Body of pancreas (tissue), 4 donors: ENCODE measurements at regions not wholly inside any gene's neighbourhood (a gene's known extent, or its start where the extent isn't known, plus 50 kb on each side); places are given as distances from the start of the nearest gene placed in this dataset.
A peak's percentile ranks its signal among the peaks of the same experiment; 100 is the strongest.

Experiments used
- ATAC-seq: fragments of 150-250 bp; one replicate; pipeline ENCODE4 v1.9.1; 2016
- DNase-seq, 4 donors: peaks; one replicate each; pipeline ENCODE4 v3.0.0-alpha.2; 2019
- H3K27ac ChIP-seq, 4 donors: fragments of 200-600 bp; sonication (generic); 1 replicate in 3 of 4; 2 replicates in 1 of 4; pipeline versions ENCODE4 v1.5.1 to v1.6.1; 2016 to 2019; ENCODE audit warnings: mild to moderate bottlenecking in 1 of 4, mixed read lengths in 1 of 4, moderate library complexity in 1 of 4
- H3K27me3 ChIP-seq, 2 donors: fragments of 200-600 bp; sonication (generic); one replicate each; pipeline ENCODE4 v1.6.0; 2016; ENCODE audit warnings: mild to moderate bottlenecking in 1 of 2
- H3K36me3 ChIP-seq, 2 donors: fragments of 200-600 bp; sonication (generic); replicated peaks in 1 of 2; 2 replicates each; pipeline ENCODE4 v1.5.1; 2016; ENCODE audit warnings: low read depth in 2 of 2; ENCODE audit not compliant: insufficient read depth in 1 of 2
- H3K4me1 ChIP-seq: fragments of 200-600 bp; sonication (generic); one replicate; pipeline ENCODE4 v1.6.0; 2016
- H3K4me3 ChIP-seq, 2 donors: fragments of 200-600 bp; sonication (generic); 1 replicate in 1 of 2; 2 replicates in 1 of 2; pipeline ENCODE4 v1.5.1; 2016 to 2019
- H3K9me3 ChIP-seq, 3 donors: fragments of 200-600 bp; sonication (generic); 1 replicate in 2 of 3; 2 replicates in 1 of 3; pipeline ENCODE4 v1.5.1; 2016
- CTCF ChIP-seq, 7 experiments: fragments of 450-650 bp in 4 of 7; fragments of 200-600 bp in 3 of 7; sonication (generic) in 3 of 7; IDR thresholded peaks; one replicate each; pipeline ENCODE4 v1.5.1; 2016 to 2019; ENCODE audit warnings: antibody characterized with exemption in 7 of 7
- POLR2A ChIP-seq, 3 donors: fragments of 450-650 bp; IDR thresholded peaks; one replicate each; pipeline ENCODE4 v1.6.1; 2016; ENCODE audit warnings: antibody characterized with exemption in 3 of 3, mild to moderate bottlenecking in 2 of 3
- WGBS, 2 donors: methylation state at CpG; one replicate each; pipeline ENCODE4 v1.1.5; 2017; 5-methylcytosine and 5-hydroxymethylcytosine counted together
- intact Hi-C: fragments of 100-400 bp; cut with DNase I; formaldehyde crosslinking; loops from one replicate; pipeline ENCODE4 v1.15.1; 2023

GRCh38 chr13:23007426-23007825, 173.4 kb upstream of the SGCG start:
- TF ChIP-seq CTCF (IDR thresholded peaks at IDR 0.05) (no peak), POLR2A (IDR thresholded peaks at IDR 0.05) (no peak)
- 30 to 48% methylated on average over 7 of the region's 7 CpGs for WGBS, 2 donors

GRCh38 chr13:23018143-23018542, 162.6 kb upstream of the SGCG start:
- intact Hi-C loops: no loop called here
- H3K4me3 ChIP-seq: no peak overlapping the region
- TF ChIP-seq CTCF (IDR thresholded peaks at IDR 0.05) (no peak), POLR2A (IDR thresholded peaks at IDR 0.05) (no peak)
- H3K27ac ChIP-seq: no peak overlapping the region
- ATAC-seq (no peak), DNase-seq (no peak)
- H3K27me3 ChIP-seq: no peaks in the 10 kb centered on the region
- no peaks in the 10 kb centered on the region for H3K36me3 ChIP-seq
- no peaks in the 10 kb centered on the region for H3K9me3 ChIP-seq
- 55 to 63% methylated on average over 3 of the region's 3 CpGs for WGBS, 2 donors
- H3K4me1 ChIP-seq: no peaks in the 10 kb centered on the region

More at GRCh38 chr13:23007426-23007825, 173.4 kb upstream of the SGCG start:
- Histone ChIP-seq H3K36me3 (no peaks in the 10 kb centered on the region), H3K9me3 (no peaks in the 10 kb centered on the region), H3K27ac (no peak overlapping the region), H3K4me1 (no peaks in the 10 kb centered on the region), H3K4me3 (no peak overlapping the region), H3K27me3 (no peaks in the 10 kb centered on the region)
- ATAC-seq (no peak), DNase-seq (no peak)
- intact Hi-C loops: no loop called here

DNA sequence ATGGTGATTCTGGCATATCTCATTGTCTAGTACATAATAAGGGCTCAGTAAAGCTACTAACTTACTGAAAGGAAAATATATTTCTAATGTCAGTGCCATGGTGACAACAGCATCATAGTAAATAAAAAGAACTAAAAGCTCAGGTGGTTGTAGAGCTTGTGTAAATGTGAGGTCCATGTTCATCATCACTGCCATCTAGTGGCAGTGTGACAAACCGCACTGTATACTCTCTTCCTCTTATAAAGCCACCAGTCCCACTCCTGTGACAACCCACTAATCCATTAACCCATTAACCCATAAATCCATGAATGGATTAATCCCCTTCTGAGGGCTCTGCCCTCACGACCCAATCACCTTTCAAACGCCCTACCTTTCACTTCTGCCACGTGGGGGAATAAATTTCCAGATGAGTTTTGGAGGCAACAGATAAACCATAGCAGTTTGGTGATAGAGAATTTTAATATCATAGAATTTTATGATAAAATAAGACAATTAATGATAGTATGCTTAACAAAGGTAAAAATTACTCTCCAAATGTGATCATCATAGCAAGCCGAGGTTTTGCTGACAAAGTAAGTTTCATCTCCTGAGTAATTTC, 160.4 kb upstream of the SGCG start:
- Histone ChIP-seq H3K4me3 (no peak overlapping the region), H3K27me3 (no peaks in the 10 kb centered on the region), H3K36me3 (no peaks in the 10 kb centered on the region), H3K9me3 (no peaks in the 10 kb centered on the region), H3K4me1 (no peaks in the 10 kb centered on the region), H3K27ac (no peak overlapping the region)
- intact Hi-C loops: no loop called here
- WGBS, 2 donors: 7 to 10% methylated on average over 5 of the region's 5 CpGs
- ATAC-seq: peak; percentile 70
- peak; percentile 41 to 60 (median 48) for DNase-seq
- no peak for TF ChIP-seq POLR2A (IDR thresholded peaks at IDR 0.05)
- peak; percentile 37 to 81 (median 62) for TF ChIP-seq CTCF (IDR thresholded peaks at IDR 0.05)

GRCh38 chr13:23021906-23022305, 158.9 kb upstream of the SGCG start:
- Histone ChIP-seq H3K4me1 (no peaks in the 10 kb centered on the region), H3K27me3 (no peaks in the 10 kb centered on the region), H3K27ac (no peak overlapping the region), H3K4me3 (no peak overlapping the region), H3K9me3 (no peaks in the 10 kb centered on the region), H3K36me3 (no peaks in the 10 kb centered on the region)
- WGBS, 2 donors: 58 to 61% methylated on average over 5 of the region's 5 CpGs
- intact Hi-C loops: no loop called here
- ATAC-seq: no peak
- DNase-seq: no peak
- TF ChIP-seq POLR2A (IDR thresholded peaks at IDR 0.05) (no peak), CTCF (IDR thresholded peaks at IDR 0.05) (no peak)

DNA sequence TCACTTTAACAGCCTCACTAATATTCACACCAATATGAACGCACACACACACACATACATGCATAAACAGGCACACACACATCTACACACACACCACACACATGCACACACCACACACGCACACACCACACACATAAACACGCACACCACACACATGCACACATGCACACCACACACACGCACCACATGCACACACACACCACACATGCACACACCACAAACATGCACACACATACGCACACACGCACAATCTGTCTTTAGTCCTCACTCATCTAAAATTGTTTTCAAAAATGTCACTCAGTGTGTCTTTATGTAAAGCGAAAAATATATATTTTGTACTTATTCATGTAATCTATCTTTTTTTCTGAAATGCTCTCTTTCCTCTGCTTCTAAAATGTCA, 158.1 kb upstream of the SGCG start:
- intact Hi-C loops: no loop called here
- no peak for ATAC-seq

More for the DNA sequence above, 158.1 kb upstream of the SGCG start:
- Histone ChIP-seq H3K4me3 (no peak overlapping the region), H3K4me1 (no peaks in the 10 kb centered on the region), H3K36me3 (no peaks in the 10 kb centered on the region), H3K27ac (no peak overlapping the region), H3K9me3 (no peaks in the 10 kb centered on the region), H3K27me3 (no peaks in the 10 kb centered on the region)
- TF ChIP-seq CTCF (IDR thresholded peaks at IDR 0.05) (no peak), POLR2A (IDR thresholded peaks at IDR 0.05) (no peak)
- WGBS, 2 donors: 60 to 71% methylated on average over 7 of the region's 7 CpGs
- no peak for DNase-seq
